GM18861 (cell line): ENCODE measurements at regions not wholly inside any gene's neighbourhood (a gene's known extent, or its start where the extent isn't known, plus 50 kb on each side); places are given as distances from the start of the nearest gene placed in this dataset.

Source experiments
- ATAC-seq: cut with Tn5 transposase; IDR thresholded peaks from one replicate; pipeline ENCODE4 v1.9.1; 2021; ENCODE audit not compliant: unreplicated experiment

GRCh38 chr14:61940666-61941420, 178.6 kb downstream of the SNAPC1 start:
- no peak for ATAC-seq

DNA sequence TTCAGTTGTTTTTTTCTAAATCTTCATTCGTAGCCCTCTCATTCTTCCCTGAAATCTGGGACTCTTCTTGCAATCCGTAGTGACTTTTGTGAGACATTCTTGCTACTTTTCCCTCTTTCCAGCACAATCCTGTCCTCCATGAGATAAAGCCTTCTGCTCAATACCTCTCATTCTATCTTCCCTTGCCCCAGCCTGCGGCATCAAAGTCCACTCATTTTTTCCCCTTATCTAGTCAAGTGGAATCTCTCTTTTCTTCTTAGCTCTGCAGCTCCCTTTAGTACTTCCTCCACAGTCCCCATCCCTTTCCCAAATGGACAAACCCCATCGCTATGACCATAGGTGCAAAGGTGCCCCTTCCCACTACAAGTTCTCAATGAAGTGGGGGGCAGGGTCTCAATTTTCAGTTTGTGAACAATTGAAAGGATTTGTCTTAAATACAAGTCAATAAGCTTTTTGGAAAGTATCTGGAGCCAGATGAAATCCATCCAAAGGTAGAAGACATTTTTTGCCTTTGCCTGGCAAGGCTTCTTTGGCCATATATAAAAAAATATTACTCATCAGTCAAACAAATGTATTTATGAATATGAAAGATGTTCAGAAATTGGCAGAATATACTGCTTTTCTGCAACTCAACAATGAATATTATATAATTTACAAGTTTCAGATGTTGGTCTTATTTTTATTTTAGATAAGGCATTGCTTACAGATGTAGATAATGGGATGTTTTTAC, 179.4 kb downstream of the SNAPC1 start:
- ATAC-seq, result no peak

DNA sequence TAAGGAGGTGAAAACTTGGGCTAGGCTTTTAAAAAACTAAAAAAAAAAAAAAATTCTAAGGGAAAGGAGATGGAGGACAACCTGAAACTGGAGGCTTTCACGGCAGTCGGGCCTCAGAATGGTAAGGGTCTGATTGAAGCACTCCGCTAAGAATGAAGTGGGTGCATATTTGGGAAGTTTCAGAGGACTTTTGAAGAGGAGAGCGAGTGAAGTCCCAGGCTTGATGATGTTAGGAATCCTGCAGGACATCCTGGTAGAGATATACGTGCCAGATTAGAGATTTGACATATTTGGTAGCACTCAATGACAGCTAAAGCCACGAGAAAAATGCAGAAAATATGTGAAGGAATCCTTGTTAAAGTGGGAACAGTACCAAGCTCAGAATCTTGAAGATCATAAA, 186.2 kb downstream of the SNAPC1 start:
- ATAC-seq, result no peak

DNA sequence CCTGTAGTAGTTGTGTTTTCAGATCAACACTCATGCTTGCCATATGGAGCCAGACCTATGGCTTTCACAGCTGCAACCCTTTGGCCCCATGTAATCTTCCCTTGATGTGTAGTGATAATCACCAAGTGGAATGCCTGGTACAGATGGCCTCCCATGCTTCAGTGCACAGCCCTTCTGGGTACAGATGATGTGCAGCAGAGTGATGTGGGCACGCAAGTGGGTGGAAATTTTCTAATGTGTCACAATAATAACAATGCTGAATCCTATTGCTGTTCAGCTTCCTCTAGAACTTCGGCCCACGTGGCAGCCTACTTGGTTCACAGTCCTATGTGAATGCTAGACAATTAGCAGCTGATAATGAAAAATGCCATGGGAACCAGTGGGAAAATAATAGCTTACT, 188.1 kb downstream of the SNAPC1 start:
- no peak for ATAC-seq

DNA sequence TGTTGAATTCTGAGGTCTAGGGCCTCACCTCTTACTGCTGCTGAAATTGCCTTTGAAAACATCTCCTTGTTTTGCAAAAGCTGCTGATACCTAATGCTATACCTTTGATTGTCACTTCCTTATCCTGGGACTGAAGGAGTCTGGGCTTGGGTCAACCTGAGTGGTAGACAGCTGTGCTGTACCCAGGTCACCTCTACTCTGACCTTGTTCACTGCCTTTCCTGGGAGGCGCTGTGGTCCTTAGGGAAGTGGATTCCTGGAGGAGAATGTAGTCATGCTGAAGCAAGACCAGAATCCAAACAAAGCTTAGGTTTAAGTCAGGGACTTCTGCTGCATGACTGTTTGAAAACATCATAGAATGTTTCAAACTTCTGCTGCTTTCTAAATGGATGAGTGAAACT, 191.4 kb downstream of the SNAPC1 start:
- no peak for ATAC-seq

- no peak for ATAC-seq
These were observed 192.1 kb downstream of the SNAPC1 start for GRCh38 chr14:61954306-61954705.

DNA sequence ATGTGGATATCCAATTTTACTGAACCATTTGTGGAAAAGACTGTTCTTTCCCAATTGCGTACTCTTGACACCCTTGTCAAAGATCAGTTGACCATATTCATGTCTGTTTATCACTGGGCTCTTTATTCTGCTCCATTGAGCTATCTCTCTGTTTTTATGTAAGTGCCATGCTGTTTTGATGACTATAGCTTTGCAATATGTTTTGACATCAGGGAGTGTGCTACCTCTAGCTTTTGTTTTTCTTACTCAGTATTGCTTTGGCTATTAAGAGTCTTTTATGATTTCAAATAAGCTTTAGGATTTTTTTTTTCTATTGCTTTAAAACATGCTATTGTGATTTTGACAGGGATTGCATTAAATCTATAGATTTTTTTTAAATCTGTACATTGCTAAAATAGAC, 194.3 kb downstream of the SNAPC1 start:
- ATAC-seq, result no peak

- no peak for ATAC-seq
These were observed 197.1 kb downstream of the SNAPC1 start for GRCh38 chr14:61959348-61959747.

- ATAC-seq, result no peak
These were observed 199.1 kb downstream of the SNAPC1 start for GRCh38 chr14:61961369-61961768.

DNA sequence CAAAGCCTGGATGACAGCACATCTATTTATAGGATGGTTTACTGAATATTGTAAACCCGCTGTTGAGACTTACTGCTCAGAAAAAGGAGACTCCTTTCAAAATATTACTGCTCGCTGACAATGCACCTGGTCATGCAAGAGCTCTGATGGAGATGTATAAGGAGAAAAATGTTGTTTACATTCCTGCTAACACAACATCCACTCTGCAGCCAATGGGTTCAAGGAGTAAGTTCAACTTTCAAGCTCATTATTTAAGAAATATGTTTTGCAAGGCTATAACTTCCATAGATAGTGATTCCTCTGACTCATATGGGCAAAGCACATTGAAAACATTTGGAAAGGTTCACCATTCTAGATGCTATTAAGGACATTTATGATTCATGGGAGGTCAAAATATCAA, 201.7 kb downstream of the SNAPC1 start:
- no peak for ATAC-seq

- ATAC-seq, result no peak
These were observed 203.0 kb downstream of the SNAPC1 start for GRCh38 chr14:61965030-61965745.

GRCh38 chr14:61968207-61968606, 206.0 kb downstream of the SNAPC1 start:
- no peak for ATAC-seq

- no peak for ATAC-seq
These were observed 210.5 kb downstream of the SNAPC1 start for GRCh38 chr14:61972711-61973110.

- no peak for ATAC-seq
These were observed 211.8 kb downstream of the SNAPC1 start for GRCh38 chr14:61973981-61974380.

DNA sequence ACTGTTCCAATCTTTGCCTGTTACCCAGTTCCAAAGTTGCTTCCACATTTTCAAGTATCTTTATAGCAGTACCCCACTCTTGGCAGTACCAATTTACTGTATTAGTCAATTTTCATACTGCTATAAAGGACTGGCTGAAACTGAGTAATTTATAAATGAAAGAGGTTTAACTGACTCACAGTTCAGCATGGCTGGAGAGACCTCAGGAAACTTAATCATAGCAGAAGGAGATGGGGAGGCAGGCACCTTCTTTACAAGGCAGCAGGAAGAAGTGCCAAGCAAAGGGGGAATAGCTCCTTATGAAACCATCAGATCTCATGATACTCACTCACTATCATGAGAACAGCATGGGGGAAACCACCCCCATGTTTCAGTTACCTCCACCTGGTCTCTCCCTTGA, 215.0 kb downstream of the SNAPC1 start:
- no peak for ATAC-seq

- ATAC-seq, result no peak
These were observed 226.0 kb downstream of the SNAPC1 start for GRCh38 chr14:61988240-61988639.

DNA sequence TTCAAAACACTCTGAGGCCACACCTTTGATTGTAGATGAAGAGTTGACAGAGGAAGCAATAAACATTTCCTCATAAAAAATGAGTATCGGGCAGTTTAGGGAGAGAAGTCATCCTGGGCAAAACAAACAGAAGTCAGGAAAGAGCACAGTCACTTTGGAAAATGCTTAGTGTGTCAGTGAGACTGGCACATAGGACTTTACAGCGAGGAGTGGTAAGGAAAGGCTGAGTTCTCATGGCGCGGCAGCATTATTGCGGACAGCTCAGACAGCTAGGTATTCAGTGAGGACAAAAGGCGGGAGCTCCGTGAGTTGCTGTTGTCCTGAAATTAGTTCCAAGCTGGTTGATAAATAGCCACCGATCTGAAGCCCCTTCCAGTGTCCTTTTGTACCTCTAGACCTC, 229.9 kb downstream of the SNAPC1 start:
- ATAC-seq, result no peak

- no peak for ATAC-seq
These were observed 230.7 kb downstream of the SNAPC1 start for GRCh38 chr14:61992926-61993325.

GRCh38 chr14:61994589-61994988, 232.4 kb downstream of the SNAPC1 start:
- ATAC-seq, result no peak

DNA sequence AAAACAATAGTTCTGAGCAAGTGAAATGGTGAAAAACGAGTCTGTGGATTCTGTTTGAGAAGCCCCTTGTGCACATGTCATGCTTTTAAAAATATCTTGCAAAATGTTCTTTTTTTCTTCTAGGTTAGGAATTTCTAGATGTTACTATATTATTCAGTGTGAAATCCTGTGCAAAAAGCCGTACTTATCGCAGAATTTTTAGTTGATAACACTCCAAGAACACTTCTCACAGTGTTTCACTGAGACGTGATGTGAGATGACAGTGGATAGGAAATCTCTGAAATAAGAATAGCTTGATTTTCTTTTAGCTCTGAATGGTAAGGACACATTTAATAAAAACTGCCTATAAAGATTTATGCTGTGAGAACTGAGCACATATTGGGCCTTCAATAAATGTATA, 234.5 kb downstream of the SNAPC1 start:
- ATAC-seq, result no peak

DNA sequence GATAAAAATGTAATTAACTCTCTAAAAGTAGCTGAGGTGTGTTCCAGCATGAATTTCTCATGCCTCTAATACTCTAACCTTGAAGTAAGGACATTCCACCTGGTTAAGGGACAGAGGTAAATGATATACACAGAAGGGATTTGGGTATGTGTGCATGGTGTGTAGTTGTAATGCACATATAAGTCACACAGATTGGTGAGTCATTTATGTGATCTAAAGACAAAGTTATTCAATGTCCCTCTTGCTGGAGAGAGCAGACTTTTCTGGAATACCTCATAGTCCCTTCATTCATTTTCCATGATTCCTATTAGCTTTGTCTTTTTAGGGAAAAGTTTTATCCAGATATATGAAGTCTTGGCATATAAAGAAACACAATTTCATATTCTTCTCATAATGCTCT, 234.9 kb downstream of the SNAPC1 start:
- no peak for ATAC-seq

- no peak for ATAC-seq
These were observed 239.7 kb downstream of the SNAPC1 start for GRCh38 chr14:62001963-62002362.
